GM12878 (cell line): ENCODE measurements at regions not wholly inside any gene's neighbourhood (a gene's known extent, or its start where the extent isn't known, plus 50 kb on each side); places are given as distances from the start of the nearest gene placed in this dataset.

ENCODE experiments used
- ATAC-seq: fragments of 200-7000 bp; cut with Tn5 transposase; 3 replicates; pipeline ENCODE4 v1.9.1; 2020; ENCODE audit warnings: mild to moderate bottlenecking, moderate library complexity
- BruUV-seq: library from RNA; stranded (reverse); fragments of 400-500 nt; replicated peaks from 2 replicates; lab custom pipeline; 2021; lab: Mats Ljungman, UMichigan
- CTCF ChIA-PET: fragments of 300-600 bp; sonication (Branson Sonifier 250); formaldehyde crosslinking; extraction: SDS; loops from one replicate; lab custom pipeline; 2021; ENCODE audit warnings: inconsistent platforms; lab: Yijun Ruan, JAX
- POLR2A ChIA-PET: fragments of 350-600 bp; formaldehyde crosslinking; extraction: SDS; loops from one replicate; lab custom pipeline; 2021; ENCODE audit warnings: inconsistent platforms; lab: Charles Lee
- RAD21 ChIA-PET: fragments of 300-600 bp; sonication (Branson Sonifier 250); formaldehyde crosslinking; loops from one replicate; lab custom pipeline; 2023; ENCODE audit warnings: antibody characterized with exemption; ENCODE audit not compliant: unreplicated experiment; lab: Charles Lee
- SMC1A ChIA-PET: fragments of 300-600 bp; sonication (Branson Sonifier 250); formaldehyde crosslinking; loops from one replicate; lab custom pipeline; 2023; ENCODE audit not compliant: unreplicated experiment, uncharacterized antibody; lab: Charles Lee
- DNase-seq: peaks from one replicate; pipeline ENCODE4 v3.0.0-alpha.2; 2011; ENCODE audit warnings: low read depth, low spot score
- FAIRE-seq: peaks from 3 replicates; lab custom pipeline; 2011; peaks lifted over from hg19 to GRCh38; lab: Jason Lieb, UNC
- H2AFZ ChIP-seq: 2 replicates; pipeline ENCODE4 v1.6.0; 2011; ENCODE audit warnings: low read depth, low read length, control low read depth; ENCODE audit not compliant: control insufficient read depth
- H3K27ac ChIP-seq: 2 replicates; pipeline ENCODE4 v1.5.1; 2011; ENCODE audit warnings: control low read depth; ENCODE audit not compliant: control insufficient read depth, insufficient read depth
- H3K27me3 ChIP-seq, 2 experiments: replicated peaks in 1 of 2; 2 replicates each; pipeline versions ENCODE4 v1.6.0 to v1.6.1; 2011; ENCODE audit warnings: low read length in 1 of 2; ENCODE audit not compliant: control insufficient read depth in 2 of 2, insufficient read depth in 2 of 2
- H3K36me3 ChIP-seq, 2 experiments: 2 replicates each; pipeline ENCODE4 v1.5.1; 2011; ENCODE audit warnings: low read length in 1 of 2; ENCODE audit not compliant: control insufficient read depth in 2 of 2, insufficient read depth in 2 of 2
- H3K4me1 ChIP-seq: 2 replicates; pipeline ENCODE4 v1.6.1; 2011; ENCODE audit warnings: mild to moderate bottlenecking, low read length, moderate library complexity, mixed read lengths; ENCODE audit not compliant: control insufficient read depth, insufficient read depth
- H3K4me2 ChIP-seq: 2 replicates; pipeline ENCODE4 v1.6.0; 2011; ENCODE audit warnings: control low read depth; ENCODE audit not compliant: control insufficient read depth, insufficient read depth
- H3K4me3 ChIP-seq: fragments of 200-600 bp; sonication (generic); 2 replicates; pipeline ENCODE4 v1.5.1; 2016
- H3K79me2 ChIP-seq: 2 replicates; pipeline ENCODE4 v1.6.0; 2011; ENCODE audit warnings: low read length; ENCODE audit not compliant: control insufficient read depth, insufficient read depth
- H3K9ac ChIP-seq: 2 replicates; pipeline ENCODE4 v1.8.0; 2011; ENCODE audit warnings: low read length, control low read depth, mixed read lengths; ENCODE audit not compliant: control insufficient read depth, insufficient read depth
- H3K9me3 ChIP-seq: replicated peaks from 3 replicates; pipeline ENCODE4 v1.5.1; 2011; ENCODE audit warnings: mild to moderate bottlenecking, low read length; ENCODE audit not compliant: control insufficient read depth, insufficient read depth
- H4K20me1 ChIP-seq: 2 replicates; pipeline ENCODE4 v1.6.0; 2011; ENCODE audit not compliant: control insufficient read depth, insufficient read depth
- PAX5 ChIP-seq: IDR thresholded peaks from 2 replicates; pipeline ENCODE4 v1.6.1; 2011; ENCODE audit warnings: low read depth, low read length, borderline replicate concordance
- RAD21 ChIP-seq: IDR thresholded peaks from 2 replicates; pipeline ENCODE4 v1.6.1; 2011; ENCODE audit warnings: mild to moderate bottlenecking, low read depth, low read length, moderate library complexity; ENCODE audit not compliant: insufficient read depth
- RFX5 ChIP-seq: IDR thresholded peaks from 2 replicates; pipeline ENCODE4 v1.6.1; 2011; ENCODE audit warnings: low read depth, low read length, improper control_type of control experiment
- TCF3 ChIP-seq: IDR thresholded peaks from 2 replicates; pipeline ENCODE4 v1.6.1; 2012; ENCODE audit warnings: low read depth, mild to moderate bottlenecking, low read length, borderline replicate concordance; ENCODE audit not compliant: insufficient read depth
- TCF7 ChIP-seq: IDR thresholded peaks from 2 replicates; pipeline ENCODE4 v1.6.1; 2014; ENCODE audit warnings: antibody characterized with exemption, borderline replicate concordance
- USF2 ChIP-seq: IDR thresholded peaks from 2 replicates; pipeline ENCODE4 v1.6.1; 2011; ENCODE audit warnings: low read depth, low read length, improper control_type of control experiment, borderline replicate concordance
- WGBS: methylation state at CpG from one replicate; pipeline ENCODE4 v1.1.6; 2016; ENCODE audit warnings: low lambda C conversion rate; ENCODE audit not compliant: insufficient replicate concordance, insufficient coverage; ENCODE audit errors: missing lambda C conversion rate; 5-methylcytosine and 5-hydroxymethylcytosine counted together
- in situ Hi-C: fragments of 300-500 bp; cut with MboI; formaldehyde crosslinking; loops from 9 replicates; pipeline ENCODE4 v1.14.3; 2018; ENCODE audit warnings: mixed read lengths
- intact Hi-C: fragments of 100-400 bp; cut with micrococcal nuclease; formaldehyde crosslinking; loops from one replicate; pipeline ENCODE4 v1.14.2; 2022; ENCODE audit not compliant: unreplicated experiment
- TF ChIP-seq, protein P1 (sequence below): fragments of 450-650 bp; IDR thresholded peaks from 2 replicates; pipeline ENCODE4 v1.6.1; 2017; ENCODE audit warnings: mild to moderate bottlenecking
- TF ChIP-seq, protein P2 (sequence below): IDR thresholded peaks from 2 replicates; pipeline ENCODE4 v1.6.1; 2012; ENCODE audit warnings: low read length, inconsistent platforms
- TF ChIP-seq, protein P3 (sequence below): fragments of 450-650 bp; IDR thresholded peaks from 2 replicates; pipeline ENCODE4 v1.6.1; 2014; ENCODE audit warnings: mild to moderate bottlenecking
- TF ChIP-seq, protein P4 (sequence below): fragments of 450-650 bp; IDR thresholded peaks from 2 replicates; pipeline ENCODE4 v1.6.1; 2016; ENCODE audit warnings: mild to moderate bottlenecking, moderate library complexity, borderline replicate concordance
- TF ChIP-seq, protein P5 (sequence below): fragments of 450-650 bp; formaldehyde crosslinking; IDR thresholded peaks from 2 replicates; pipeline ENCODE4 v1.4.0; 2022; ENCODE audit warnings: mild to moderate bottlenecking, moderate library complexity

DNA sequence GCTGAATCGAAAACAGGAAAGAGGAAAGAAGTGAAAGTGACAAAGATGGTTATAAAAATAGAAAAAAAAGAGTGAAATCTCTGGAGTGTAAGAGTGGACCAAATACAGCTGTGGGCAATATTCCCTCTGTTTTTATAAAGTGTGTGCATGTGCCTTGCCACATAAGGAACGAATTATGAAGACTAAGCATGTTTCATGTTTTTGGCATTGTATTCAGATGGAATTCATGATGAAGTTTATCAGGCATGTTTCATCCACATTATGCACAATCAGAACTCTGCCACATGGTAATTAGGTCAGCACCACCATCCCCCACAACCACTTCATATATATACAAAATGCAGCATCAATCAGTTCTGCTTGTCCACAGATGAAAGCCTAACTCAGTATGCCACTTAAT is 348.0 kb downstream of the ZNF608 start:
- H3K4me3 ChIP-seq: no peak overlapping the region
- H3K27ac ChIP-seq: no peak overlapping the region
- SMC1A ChIA-PET: no interaction called here
- no peaks in the 10 kb centered on the region for H3K79me2 ChIP-seq
- no peak overlapping the region for H3K4me2 ChIP-seq
- RAD21 ChIA-PET: no interaction called here
- TF ChIP-seq, protein P1, sequence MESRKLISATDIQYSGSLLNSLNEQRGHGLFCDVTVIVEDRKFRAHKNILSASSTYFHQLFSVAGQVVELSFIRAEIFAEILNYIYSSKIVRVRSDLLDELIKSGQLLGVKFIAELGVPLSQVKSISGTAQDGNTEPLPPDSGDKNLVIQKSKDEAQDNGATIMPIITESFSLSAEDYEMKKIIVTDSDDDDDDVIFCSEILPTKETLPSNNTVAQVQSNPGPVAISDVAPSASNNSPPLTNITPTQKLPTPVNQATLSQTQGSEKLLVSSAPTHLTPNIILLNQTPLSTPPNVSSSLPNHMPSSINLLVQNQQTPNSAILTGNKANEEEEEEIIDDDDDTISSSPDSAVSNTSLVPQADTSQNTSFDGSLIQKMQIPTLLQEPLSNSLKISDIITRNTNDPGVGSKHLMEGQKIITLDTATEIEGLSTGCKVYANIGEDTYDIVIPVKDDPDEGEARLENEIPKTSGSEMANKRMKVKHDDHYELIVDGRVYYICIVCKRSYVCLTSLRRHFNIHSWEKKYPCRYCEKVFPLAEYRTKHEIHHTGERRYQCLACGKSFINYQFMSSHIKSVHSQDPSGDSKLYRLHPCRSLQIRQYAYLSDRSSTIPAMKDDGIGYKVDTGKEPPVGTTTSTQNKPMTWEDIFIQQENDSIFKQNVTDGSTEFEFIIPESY: no peak
- no peak for TF ChIP-seq TCF7
- TF ChIP-seq, protein P2, sequence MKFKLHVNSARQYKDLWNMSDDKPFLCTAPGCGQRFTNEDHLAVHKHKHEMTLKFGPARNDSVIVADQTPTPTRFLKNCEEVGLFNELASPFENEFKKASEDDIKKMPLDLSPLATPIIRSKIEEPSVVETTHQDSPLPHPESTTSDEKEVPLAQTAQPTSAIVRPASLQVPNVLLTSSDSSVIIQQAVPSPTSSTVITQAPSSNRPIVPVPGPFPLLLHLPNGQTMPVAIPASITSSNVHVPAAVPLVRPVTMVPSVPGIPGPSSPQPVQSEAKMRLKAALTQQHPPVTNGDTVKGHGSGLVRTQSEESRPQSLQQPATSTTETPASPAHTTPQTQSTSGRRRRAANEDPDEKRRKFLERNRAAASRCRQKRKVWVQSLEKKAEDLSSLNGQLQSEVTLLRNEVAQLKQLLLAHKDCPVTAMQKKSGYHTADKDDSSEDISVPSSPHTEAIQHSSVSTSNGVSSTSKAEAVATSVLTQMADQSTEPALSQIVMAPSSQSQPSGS: no peak
- no peak for TF ChIP-seq RAD21
- no peak for TF ChIP-seq PAX5
- TF ChIP-seq, protein P3, sequence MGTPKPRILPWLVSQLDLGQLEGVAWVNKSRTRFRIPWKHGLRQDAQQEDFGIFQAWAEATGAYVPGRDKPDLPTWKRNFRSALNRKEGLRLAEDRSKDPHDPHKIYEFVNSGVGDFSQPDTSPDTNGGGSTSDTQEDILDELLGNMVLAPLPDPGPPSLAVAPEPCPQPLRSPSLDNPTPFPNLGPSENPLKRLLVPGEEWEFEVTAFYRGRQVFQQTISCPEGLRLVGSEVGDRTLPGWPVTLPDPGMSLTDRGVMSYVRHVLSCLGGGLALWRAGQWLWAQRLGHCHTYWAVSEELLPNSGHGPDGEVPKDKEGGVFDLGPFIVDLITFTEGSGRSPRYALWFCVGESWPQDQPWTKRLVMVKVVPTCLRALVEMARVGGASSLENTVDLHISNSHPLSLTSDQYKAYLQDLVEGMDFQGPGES: no peak
- TF ChIP-seq, protein P4, sequence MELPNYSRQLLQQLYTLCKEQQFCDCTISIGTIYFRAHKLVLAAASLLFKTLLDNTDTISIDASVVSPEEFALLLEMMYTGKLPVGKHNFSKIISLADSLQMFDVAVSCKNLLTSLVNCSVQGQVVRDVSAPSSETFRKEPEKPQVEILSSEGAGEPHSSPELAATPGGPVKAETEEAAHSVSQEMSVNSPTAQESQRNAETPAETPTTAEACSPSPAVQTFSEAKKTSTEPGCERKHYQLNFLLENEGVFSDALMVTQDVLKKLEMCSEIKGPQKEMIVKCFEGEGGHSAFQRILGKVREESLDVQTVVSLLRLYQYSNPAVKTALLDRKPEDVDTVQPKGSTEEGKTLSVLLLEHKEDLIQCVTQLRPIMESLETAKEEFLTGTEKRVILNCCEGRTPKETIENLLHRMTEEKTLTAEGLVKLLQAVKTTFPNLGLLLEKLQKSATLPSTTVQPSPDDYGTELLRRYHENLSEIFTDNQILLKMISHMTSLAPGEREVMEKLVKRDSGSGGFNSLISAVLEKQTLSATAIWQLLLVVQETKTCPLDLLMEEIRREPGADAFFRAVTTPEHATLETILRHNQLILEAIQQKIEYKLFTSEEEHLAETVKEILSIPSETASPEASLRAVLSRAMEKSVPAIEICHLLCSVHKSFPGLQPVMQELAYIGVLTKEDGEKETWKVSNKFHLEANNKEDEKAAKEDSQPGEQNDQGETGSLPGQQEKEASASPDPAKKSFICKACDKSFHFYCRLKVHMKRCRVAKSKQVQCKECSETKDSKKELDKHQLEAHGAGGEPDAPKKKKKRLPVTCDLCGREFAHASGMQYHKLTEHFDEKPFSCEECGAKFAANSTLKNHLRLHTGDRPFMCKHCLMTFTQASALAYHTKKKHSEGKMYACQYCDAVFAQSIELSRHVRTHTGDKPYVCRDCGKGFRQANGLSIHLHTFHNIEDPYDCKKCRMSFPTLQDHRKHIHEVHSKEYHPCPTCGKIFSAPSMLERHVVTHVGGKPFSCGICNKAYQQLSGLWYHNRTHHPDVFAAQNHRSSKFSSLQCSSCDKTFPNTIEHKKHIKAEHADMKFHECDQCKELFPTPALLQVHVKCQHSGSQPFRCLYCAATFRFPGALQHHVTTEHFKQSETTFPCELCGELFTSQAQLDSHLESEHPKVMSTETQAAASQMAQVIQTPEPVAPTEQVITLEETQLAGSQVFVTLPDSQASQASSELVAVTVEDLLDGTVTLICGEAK: no peak
- TF ChIP-seq RFX5: no peak
- TF ChIP-seq, protein P5, sequence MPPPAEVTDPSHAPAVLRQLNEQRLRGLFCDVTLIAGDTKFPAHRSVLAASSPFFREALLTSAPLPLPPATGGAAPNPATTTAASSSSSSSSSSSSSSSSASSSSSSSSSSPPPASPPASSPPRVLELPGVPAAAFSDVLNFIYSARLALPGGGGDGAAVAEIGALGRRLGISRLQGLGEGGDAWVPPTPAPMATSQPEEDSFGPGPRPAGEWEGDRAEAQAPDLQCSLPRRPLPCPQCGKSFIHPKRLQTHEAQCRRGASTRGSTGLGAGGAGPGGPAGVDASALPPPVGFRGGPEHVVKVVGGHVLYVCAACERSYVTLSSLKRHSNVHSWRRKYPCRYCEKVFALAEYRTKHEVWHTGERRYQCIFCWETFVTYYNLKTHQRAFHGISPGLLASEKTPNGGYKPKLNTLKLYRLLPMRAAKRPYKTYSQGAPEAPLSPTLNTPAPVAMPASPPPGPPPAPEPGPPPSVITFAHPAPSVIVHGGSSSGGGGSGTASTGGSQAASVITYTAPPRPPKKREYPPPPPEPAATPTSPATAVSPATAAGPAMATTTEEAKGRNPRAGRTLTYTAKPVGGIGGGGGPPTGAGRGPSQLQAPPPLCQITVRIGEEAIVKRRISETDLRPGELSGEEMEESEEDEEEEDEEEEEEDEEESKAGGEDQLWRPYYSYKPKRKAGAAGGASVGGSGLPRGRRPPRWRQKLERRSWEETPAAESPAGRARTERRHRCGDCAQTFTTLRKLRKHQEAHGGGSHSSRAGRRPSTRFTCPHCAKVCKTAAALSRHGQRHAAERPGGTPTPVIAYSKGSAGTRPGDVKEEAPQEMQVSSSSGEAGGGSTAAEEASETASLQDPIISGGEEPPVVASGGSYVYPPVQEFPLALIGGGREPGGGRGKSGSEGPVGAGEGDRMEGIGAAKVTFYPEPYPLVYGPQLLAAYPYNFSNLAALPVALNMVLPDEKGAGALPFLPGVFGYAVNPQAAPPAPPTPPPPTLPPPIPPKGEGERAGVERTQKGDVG (CRISPR knock-in tag): no peak
- no peak for TF ChIP-seq TCF3
- TF ChIP-seq USF2: no peak
- WGBS: 0% methylated on average over 2 of the region's 2 CpGs
- no peaks in the 10 kb centered on the region for H3K36me3 ChIP-seq
- POLR2A ChIA-PET: no interaction called here
- H2AFZ ChIP-seq: no peak overlapping the region
- H3K9ac ChIP-seq: no peak overlapping the region
- intact Hi-C loops: no loop called here
- CTCF ChIA-PET: no interaction called here
- FAIRE-seq: no peak
- in situ Hi-C loops: no loop called here
- H3K4me1 ChIP-seq: no peaks in the 10 kb centered on the region
- no peak for ATAC-seq
- DNase-seq: no peak
- no peaks in the 10 kb centered on the region for H3K9me3 ChIP-seq
- no TSS peak for BruUV-seq
- H3K27me3 ChIP-seq: no peaks in the 10 kb centered on the region; a peak in 1 of 4 replicates
- H4K20me1 ChIP-seq: no peaks in the 10 kb centered on the region
